ENCODE measurements at regions not wholly inside any gene's neighbourhood (a gene's known extent, or its start where the extent isn't known, plus 50 kb on each side); places are given as distances from the start of the nearest gene placed in this dataset.

GRCh38 chr4:24213961-24214360 lies 324.1 kb upstream of the PPARGC1A start (continued):
- no peak for TF ChIP-seq EMX1 (CRISPR knock-in tag; IDR thresholded peaks at IDR 0.05)
- no peak for TF ChIP-seq ZNF121 (CRISPR knock-in tag; IDR thresholded peaks at IDR 0.05)
- TF ChIP-seq, protein P1, sequence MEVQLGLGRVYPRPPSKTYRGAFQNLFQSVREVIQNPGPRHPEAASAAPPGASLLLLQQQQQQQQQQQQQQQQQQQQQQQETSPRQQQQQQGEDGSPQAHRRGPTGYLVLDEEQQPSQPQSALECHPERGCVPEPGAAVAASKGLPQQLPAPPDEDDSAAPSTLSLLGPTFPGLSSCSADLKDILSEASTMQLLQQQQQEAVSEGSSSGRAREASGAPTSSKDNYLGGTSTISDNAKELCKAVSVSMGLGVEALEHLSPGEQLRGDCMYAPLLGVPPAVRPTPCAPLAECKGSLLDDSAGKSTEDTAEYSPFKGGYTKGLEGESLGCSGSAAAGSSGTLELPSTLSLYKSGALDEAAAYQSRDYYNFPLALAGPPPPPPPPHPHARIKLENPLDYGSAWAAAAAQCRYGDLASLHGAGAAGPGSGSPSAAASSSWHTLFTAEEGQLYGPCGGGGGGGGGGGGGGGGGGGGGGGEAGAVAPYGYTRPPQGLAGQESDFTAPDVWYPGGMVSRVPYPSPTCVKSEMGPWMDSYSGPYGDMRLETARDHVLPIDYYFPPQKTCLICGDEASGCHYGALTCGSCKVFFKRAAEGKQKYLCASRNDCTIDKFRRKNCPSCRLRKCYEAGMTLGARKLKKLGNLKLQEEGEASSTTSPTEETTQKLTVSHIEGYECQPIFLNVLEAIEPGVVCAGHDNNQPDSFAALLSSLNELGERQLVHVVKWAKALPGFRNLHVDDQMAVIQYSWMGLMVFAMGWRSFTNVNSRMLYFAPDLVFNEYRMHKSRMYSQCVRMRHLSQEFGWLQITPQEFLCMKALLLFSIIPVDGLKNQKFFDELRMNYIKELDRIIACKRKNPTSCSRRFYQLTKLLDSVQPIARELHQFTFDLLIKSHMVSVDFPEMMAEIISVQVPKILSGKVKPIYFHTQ (CRISPR knock-in tag; IDR thresholded peaks at IDR 0.05), result no peak
- no peak for TF ChIP-seq RORB (CRISPR knock-in tag; IDR thresholded peaks at IDR 0.05)
- TF ChIP-seq NR2C2 (CRISPR knock-in tag; IDR thresholded peaks at IDR 0.05), result no peak

DNA sequence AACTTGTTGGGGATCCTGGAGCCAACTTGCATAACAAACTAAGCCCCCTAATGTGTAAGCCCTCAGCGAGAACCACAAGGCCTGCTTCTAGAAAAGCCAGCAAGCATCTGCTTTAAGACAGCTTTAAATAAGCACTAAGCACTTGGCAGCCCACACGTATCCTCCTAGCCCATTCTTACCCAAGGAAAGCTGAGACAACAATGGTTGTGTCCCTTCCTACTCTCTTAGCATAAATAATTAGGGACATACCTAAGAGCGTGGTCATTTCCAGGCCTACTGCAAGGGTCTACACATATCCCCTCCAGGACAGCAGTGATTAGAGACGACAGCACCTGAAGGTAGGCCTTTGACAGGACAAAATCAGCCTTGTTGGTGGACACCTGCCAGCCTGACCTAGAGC lies 322.8 kb upstream of the PPARGC1A start:
- H3K36me3 Mint-ChIP-seq, result no peaks in the 10 kb centered on the region

More for the DNA sequence above, 322.8 kb upstream of the PPARGC1A start:
- H3K27me3 Mint-ChIP-seq (ENCODE audit: low read depth), result peaks cover 3% of the 10 kb centered on the region
- H3K9me3 Mint-ChIP-seq, result peaks cover 4% of the 10 kb centered on the region
- POLR2A ChIA-PET, result no interaction called here
- DNase-seq (ENCODE audit: low spot score) (no peak), ATAC-seq (peak; percentile 65)
- no peak overlapping the region for H3K4me3 Mint-ChIP-seq
- CTCF ChIA-PET, result no interaction called here
- 0 out of 2 replicates have a peak, but pooled peaks cover 3% of the 10 kb centered on the region for H3K4me1 Mint-ChIP-seq
- no peak overlapping the region for H3K27ac Mint-ChIP-seq
- TF ChIP-seq, protein P2, sequence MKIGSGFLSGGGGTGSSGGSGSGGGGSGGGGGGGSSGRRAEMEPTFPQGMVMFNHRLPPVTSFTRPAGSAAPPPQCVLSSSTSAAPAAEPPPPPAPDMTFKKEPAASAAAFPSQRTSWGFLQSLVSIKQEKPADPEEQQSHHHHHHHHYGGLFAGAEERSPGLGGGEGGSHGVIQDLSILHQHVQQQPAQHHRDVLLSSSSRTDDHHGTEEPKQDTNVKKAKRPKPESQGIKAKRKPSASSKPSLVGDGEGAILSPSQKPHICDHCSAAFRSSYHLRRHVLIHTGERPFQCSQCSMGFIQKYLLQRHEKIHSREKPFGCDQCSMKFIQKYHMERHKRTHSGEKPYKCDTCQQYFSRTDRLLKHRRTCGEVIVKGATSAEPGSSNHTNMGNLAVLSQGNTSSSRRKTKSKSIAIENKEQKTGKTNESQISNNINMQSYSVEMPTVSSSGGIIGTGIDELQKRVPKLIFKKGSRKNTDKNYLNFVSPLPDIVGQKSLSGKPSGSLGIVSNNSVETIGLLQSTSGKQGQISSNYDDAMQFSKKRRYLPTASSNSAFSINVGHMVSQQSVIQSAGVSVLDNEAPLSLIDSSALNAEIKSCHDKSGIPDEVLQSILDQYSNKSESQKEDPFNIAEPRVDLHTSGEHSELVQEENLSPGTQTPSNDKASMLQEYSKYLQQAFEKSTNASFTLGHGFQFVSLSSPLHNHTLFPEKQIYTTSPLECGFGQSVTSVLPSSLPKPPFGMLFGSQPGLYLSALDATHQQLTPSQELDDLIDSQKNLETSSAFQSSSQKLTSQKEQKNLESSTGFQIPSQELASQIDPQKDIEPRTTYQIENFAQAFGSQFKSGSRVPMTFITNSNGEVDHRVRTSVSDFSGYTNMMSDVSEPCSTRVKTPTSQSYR (CRISPR knock-in tag; IDR thresholded peaks at IDR 0.05), result no peak
- TF ChIP-seq ZNF121 (CRISPR knock-in tag; IDR thresholded peaks at IDR 0.05) (no peak), SMAD4 (CRISPR knock-in tag; IDR thresholded peaks at IDR 0.05) (no peak), GTF2I (CRISPR knock-in tag; conservative IDR thresholded peaks at IDR 0.05) (no peak), IRF2 (CRISPR knock-in tag; IDR thresholded peaks at IDR 0.05; ENCODE audit: borderline replicate concordance, low read depth) (no peak), ATF3 (CRISPR knock-in tag; conservative IDR thresholded peaks at IDR 0.05) (no peak), ETV6 (CRISPR knock-in tag; IDR thresholded peaks at IDR 0.05) (no peak), E2F1 (CRISPR knock-in tag; IDR thresholded peaks at IDR 0.05) (no peak), MYBL2 (CRISPR knock-in tag; IDR thresholded peaks at IDR 0.05) (no peak), SP1 (CRISPR knock-in tag; conservative IDR thresholded peaks at IDR 0.05) (no peak), PREB (CRISPR knock-in tag; IDR thresholded peaks at IDR 0.05; ENCODE audit: borderline replicate concordance) (no peak), NR3C1 (CRISPR knock-in tag; conservative IDR thresholded peaks at IDR 0.05; ENCODE audit: low read depth) (no peak), FOXP4 (CRISPR knock-in tag; IDR thresholded peaks at IDR 0.05) (no peak)
